HCT116 (cell line): ENCODE measurements at regions not wholly inside any gene's neighbourhood (a gene's known extent, or its start where the extent isn't known, plus 50 kb on each side); places are given as distances from the start of the nearest gene placed in this dataset.

Source experiments
- ATAC-seq: fragments of 200-7000 bp; cut with Tn5 transposase; 2 replicates; pipeline ENCODE4 v1.9.1; 2020; ENCODE audit warnings: mild to moderate bottlenecking, moderate library complexity
- BruUV-seq: library from RNA; stranded (reverse); fragments of 400-500 nt; replicated peaks from 2 replicates; lab custom pipeline; 2021; lab: Mats Ljungman, UMichigan
- CTCF ChIA-PET: fragments of 300-600 bp; sonication (Branson Sonifier 250); formaldehyde crosslinking; loops from one replicate; lab custom pipeline; 2021; ENCODE audit warnings: antibody characterized with exemption; lab: Charles Lee
- POLR2A ChIA-PET: fragments of 300-600, 350-600 bp; sonication (Branson Sonifier 250); formaldehyde crosslinking; loops from one replicate; lab custom pipeline; 2021; ENCODE audit warnings: antibody characterized with exemption; lab: Charles Lee
- RAD21 ChIA-PET, 2 experiments: fragments of 300-600 bp; sonication (Branson Sonifier 250); formaldehyde crosslinking; loops; one replicate each; lab custom pipeline; 2023; ENCODE audit warnings: low total read pairs in 2 of 2; ENCODE audit not compliant: uncharacterized antibody in 2 of 2, unreplicated experiment in 2 of 2, low non-redundant PET in 1 of 2; lab: Charles Lee
- DNase-seq: peaks from one replicate; pipeline ENCODE4 v3.0.0-alpha.2; 2010; ENCODE audit warnings: low read depth, low spot score
- H2AFZ ChIP-seq: fragments of 200-600 bp; shearing (Covaris generic), sonication (generic); 2 replicates; pipeline ENCODE4 v1.6.1; 2017; ENCODE audit warnings: low read depth, mixed run types, mixed read lengths, antibody characterized with exemption, low read length; ENCODE audit not compliant: poor library complexity, severe bottlenecking
- H3K27ac ChIP-seq: 2 replicates; pipeline ENCODE4 v1.5.1; 2012; ENCODE audit warnings: low read depth, low read length
- H3K27me3 ChIP-seq: fragments of 200-600 bp; sonication (generic); 2 replicates; pipeline ENCODE4 v1.6.1; 2016; ENCODE audit warnings: mixed run types, low read length, mixed read lengths; ENCODE audit not compliant: insufficient read depth
- H3K36me3 ChIP-seq, 2 experiments: fragments of 200-500 bp in 1 of 2; fragments of 200-600 bp in 1 of 2; sonication (Bioruptor generic) in 1 of 2; sonication (generic) in 1 of 2; 2 replicates each; pipeline versions ENCODE4 v1.5.1 to v1.6.1; 2014 to 2016; ENCODE audit warnings: low read length in 2 of 2, inconsistent platforms in 1 of 2, mixed read lengths in 1 of 2, mixed run types in 1 of 2; ENCODE audit not compliant: insufficient read depth in 2 of 2, control insufficient read depth in 1 of 2
- H3K4me1 ChIP-seq, 2 experiments: fragments of 200-600 bp in 1 of 2; sonication (generic) in 1 of 2; 2 replicates each; pipeline versions ENCODE4 v1.5.1 to v1.6.1; 2012 to 2017; ENCODE audit warnings: low read length in 2 of 2, inconsistent platforms in 1 of 2, mild to moderate bottlenecking in 1 of 2, mixed read lengths in 1 of 2, mixed run types in 1 of 2, moderate library complexity in 1 of 2; ENCODE audit not compliant: insufficient read depth in 2 of 2, control insufficient read depth in 1 of 2
- H3K4me2 ChIP-seq: fragments of 200-600 bp; sonication (generic); 2 replicates; pipeline ENCODE4 v1.6.1; 2017; ENCODE audit warnings: mixed run types, low read length, mixed read lengths
- H3K4me3 ChIP-seq, 2 experiments: fragments of 200-600 bp in 1 of 2; sonication (generic) in 1 of 2; replicated peaks in 1 of 2; 2 replicates each; pipeline ENCODE4 v1.5.1; 2011 to 2016; ENCODE audit warnings: low read length in 2 of 2, control low read depth in 1 of 2, low read depth in 1 of 2, mild to moderate bottlenecking in 1 of 2, mixed read lengths in 1 of 2, mixed run types in 1 of 2
- H3K79me2 ChIP-seq: fragments of 200-600 bp; sonication (generic); 2 replicates; pipeline ENCODE4 v1.6.1; 2017; ENCODE audit warnings: mild to moderate bottlenecking, mixed run types, low read length, moderate library complexity, mixed read lengths; ENCODE audit not compliant: insufficient read depth
- H3K9ac ChIP-seq: fragments of 200-600 bp; sonication (generic); 2 replicates; pipeline ENCODE4 v1.6.1; 2016; ENCODE audit warnings: low read length, mixed read lengths
- H3K9me2 ChIP-seq: fragments of 200-600 bp; sonication (generic), shearing (Covaris generic); 2 replicates; pipeline ENCODE4 v1.6.1; 2017; ENCODE audit warnings: mixed run types, mild to moderate bottlenecking, moderate library complexity; ENCODE audit not compliant: insufficient read depth
- H3K9me3 ChIP-seq, 2 experiments: fragments of 200-500 bp in 1 of 2; fragments of 200-600 bp in 1 of 2; sonication (Bioruptor generic) in 1 of 2; sonication (generic) in 1 of 2; 2 replicates each; pipeline ENCODE4 v1.6.1; 2014 to 2017; ENCODE audit warnings: low read length in 2 of 2, mixed read lengths in 2 of 2, inconsistent platforms in 1 of 2, low read depth in 1 of 2, mild to moderate bottlenecking in 1 of 2, mixed run types in 1 of 2, moderate library complexity in 1 of 2; ENCODE audit not compliant: control insufficient read depth in 1 of 2, insufficient read depth in 1 of 2
- H4K20me1 ChIP-seq: fragments of 200-600 bp; sonication (generic), shearing (Covaris generic); 2 replicates; pipeline ENCODE4 v1.6.1; 2017; ENCODE audit warnings: mixed run types, mild to moderate bottlenecking, moderate library complexity; ENCODE audit not compliant: insufficient read depth
- CBX3 ChIP-seq: IDR thresholded peaks from 2 replicates; pipeline ENCODE4 v1.6.1; 2012; ENCODE audit warnings: low read depth
- CEBPB ChIP-seq: IDR thresholded peaks from 2 replicates; pipeline ENCODE4 v1.6.1; 2012; ENCODE audit warnings: low read depth
- EGR1 ChIP-seq: IDR thresholded peaks from 2 replicates; pipeline ENCODE4 v1.6.1; 2012; ENCODE audit warnings: low read depth
- ELF1 ChIP-seq: IDR thresholded peaks from 2 replicates; pipeline ENCODE4 v1.6.1; 2012; ENCODE audit warnings: low read depth, borderline replicate concordance
- EZH2phosphoT487 ChIP-seq: fragments of 200-600 bp; IDR thresholded peaks from 2 replicates; pipeline ENCODE4 v1.6.1; 2018; ENCODE audit warnings: antibody characterized with exemption, borderline replicate concordance
- FOSL1 ChIP-seq: IDR thresholded peaks from 2 replicates; pipeline ENCODE4 v1.6.1; 2012; ENCODE audit warnings: low read depth
- JUND ChIP-seq: IDR thresholded peaks from 2 replicates; pipeline ENCODE4 v1.6.1; 2012
- POLR2AphosphoS5 ChIP-seq: IDR thresholded peaks from 2 replicates; pipeline ENCODE4 v1.6.1; 2011; ENCODE audit warnings: mild to moderate bottlenecking, low read depth, low read length, moderate library complexity
- RAD21 ChIP-seq: IDR thresholded peaks from 2 replicates; pipeline ENCODE4 v1.6.1; 2012; ENCODE audit warnings: low read depth, mild to moderate bottlenecking
- SIN3A ChIP-seq: IDR thresholded peaks from 2 replicates; pipeline ENCODE4 v1.6.1; 2012; ENCODE audit warnings: low read depth
- SP1 ChIP-seq: IDR thresholded peaks from 2 replicates; pipeline ENCODE4 v1.6.1; 2012; ENCODE audit warnings: low read depth
- SRF ChIP-seq: IDR thresholded peaks from 2 replicates; pipeline ENCODE4 v1.6.1; 2012; ENCODE audit warnings: low read depth
- YY1 ChIP-seq: IDR thresholded peaks from 2 replicates; pipeline ENCODE4 v1.6.1; 2011; ENCODE audit warnings: low read length, low read depth, moderate library complexity, mild to moderate bottlenecking; ENCODE audit not compliant: insufficient replicate concordance; ENCODE audit errors: extremely low read depth
- ZFX ChIP-seq: fragments of 450-650 bp; IDR thresholded peaks from 2 replicates; pipeline ENCODE4 v1.6.1; 2017
- ZNF274 ChIP-seq: fragments of 200-500 bp; sonication (Bioruptor generic); IDR thresholded peaks from 2 replicates; pipeline ENCODE4 v1.6.1; 2014; ENCODE audit warnings: mild to moderate bottlenecking, low read depth, low read length, inconsistent platforms
- intact Hi-C: fragments of 100-400 bp; cut with micrococcal nuclease; formaldehyde crosslinking; loops from 2 replicates; pipeline ENCODE4 v1.10.0; 2022
- TF ChIP-seq, protein P1 (sequence below): IDR thresholded peaks from 2 replicates; pipeline ENCODE4 v1.6.1; 2012
- TF ChIP-seq, protein P2 (sequence below): IDR thresholded peaks from 2 replicates; pipeline ENCODE4 v1.6.1; 2012

DNA sequence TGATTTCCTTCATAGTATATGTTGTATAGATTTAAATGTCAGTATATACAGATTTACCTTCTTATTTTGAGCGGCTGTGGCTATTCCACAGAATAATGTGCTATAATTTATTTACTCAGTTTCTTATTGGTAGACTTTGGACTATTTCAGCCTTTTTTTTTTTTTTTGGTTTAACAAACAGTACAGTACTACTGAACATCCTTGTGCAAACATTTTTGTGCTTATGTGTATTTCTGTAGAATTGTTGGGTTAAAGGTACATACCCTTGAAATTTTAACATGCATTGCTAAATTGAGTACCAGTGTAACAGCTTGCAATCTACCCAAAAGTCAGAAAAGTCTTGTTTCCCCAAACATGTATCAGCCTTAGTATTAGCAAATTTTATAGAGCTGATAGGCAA, 68.8 kb downstream of the HHEX start:
- POLR2A ChIA-PET: no interaction called here
- no peaks in the 10 kb centered on the region for H3K9me3 ChIP-seq
- H3K9ac ChIP-seq: no peak overlapping the region
- H3K36me3 ChIP-seq: no peaks in the 10 kb centered on the region
- intact Hi-C loops: no loop called here
- RAD21 ChIA-PET: no interaction called here
- H3K79me2 ChIP-seq: no peaks in the 10 kb centered on the region
- CTCF ChIA-PET: interaction anchor here (0.7 kb wide), 1 partner anchor 122 kb away, joined by 3 read pairs; no protein-coding TSS in a partner anchor
- no peak overlapping the region for H3K4me2 ChIP-seq
- H4K20me1 ChIP-seq: no peaks in the 10 kb centered on the region
- ATAC-seq: no peak
- no peak for TF ChIP-seq SRF
- TF ChIP-seq YY1: no peak
- no peak for TF ChIP-seq FOSL1
- no peak for TF ChIP-seq CEBPB
- no peak for TF ChIP-seq CBX3
- no peak for TF ChIP-seq EZH2phosphoT487
- no peak for TF ChIP-seq SP1
- TF ChIP-seq EGR1: no peak
- no peak for TF ChIP-seq ZFX
- TF ChIP-seq POLR2AphosphoS5: no peak
- TF ChIP-seq RAD21: no peak
- no peak for TF ChIP-seq ZNF274
- TF ChIP-seq, protein P1, sequence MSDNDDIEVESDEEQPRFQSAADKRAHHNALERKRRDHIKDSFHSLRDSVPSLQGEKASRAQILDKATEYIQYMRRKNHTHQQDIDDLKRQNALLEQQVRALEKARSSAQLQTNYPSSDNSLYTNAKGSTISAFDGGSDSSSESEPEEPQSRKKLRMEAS: no peak
- no peak for TF ChIP-seq JUND
- TF ChIP-seq SIN3A: no peak
- TF ChIP-seq, protein P2, sequence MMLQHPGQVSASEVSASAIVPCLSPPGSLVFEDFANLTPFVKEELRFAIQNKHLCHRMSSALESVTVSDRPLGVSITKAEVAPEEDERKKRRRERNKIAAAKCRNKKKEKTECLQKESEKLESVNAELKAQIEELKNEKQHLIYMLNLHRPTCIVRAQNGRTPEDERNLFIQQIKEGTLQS: no peak
- TF ChIP-seq ELF1: no peak
- no peaks in the 10 kb centered on the region for H3K27me3 ChIP-seq
- H3K4me3 ChIP-seq: no peak overlapping the region
- peaks cover 7 to 8% of the 10 kb centered on the region in 2 experiments; a peak in 3 of 4 replicates for H3K4me1 ChIP-seq
- H3K9me2 ChIP-seq: no peaks in the 10 kb centered on the region
- no TSS peak for BruUV-seq
- H3K27ac ChIP-seq: no peak overlapping the region
- H2AFZ ChIP-seq: no peak overlapping the region
- DNase-seq: no peak
